ENCODE measurements at regions not wholly inside any gene's neighbourhood (a gene's known extent, or its start where the extent isn't known, plus 50 kb on each side); places are given as distances from the start of the nearest gene placed in this dataset.

GRCh38 chr6:141174932-141175331 lies 957.8 kb upstream of the GJE1 start:
- intact Hi-C loops (cut with DNase I): no loop called here
- DNase-seq: no peak
- H3K9me3 ChIP-seq: peaks cover 0 to 9% (median 0%) of the 10 kb centered on the region in 3 donors
- H3K27ac ChIP-seq: no peak overlapping the region
- H3K36me3 ChIP-seq: no peaks in the 10 kb centered on the region
- H3K4me3 ChIP-seq: no peak overlapping the region
- H3K4me1 ChIP-seq: no peaks in the 10 kb centered on the region
- TF ChIP-seq POLR2A (IDR thresholded peaks at IDR 0.05) (no peak), CTCF (IDR thresholded peaks at IDR 0.05) (no peak)
- no peaks in the 10 kb centered on the region for H3K27me3 ChIP-seq
- WGBS, 2 donors: 89 to 94% methylated on average over 3 to 6 of the region's 18 CpGs

- intact Hi-C loops (cut with DNase I): no loop called here
- H3K9me3 ChIP-seq: peaks cover 0 to 9% (median 0%) of the 10 kb centered on the region in 3 donors
- no peak overlapping the region for H3K4me3 ChIP-seq
- TF ChIP-seq CTCF (IDR thresholded peaks at IDR 0.05): no peak
- TF ChIP-seq POLR2A (IDR thresholded peaks at IDR 0.05): no peak
- H3K27me3 ChIP-seq: no peaks in the 10 kb centered on the region
- H3K36me3 ChIP-seq: no peaks in the 10 kb centered on the region
- DNase-seq: no peak
- no peak overlapping the region for H3K27ac ChIP-seq
- no peaks in the 10 kb centered on the region for H3K4me1 ChIP-seq
Measured at GRCh38 chr6:141173529-141173928, 959.2 kb upstream of the GJE1 start.

- WGBS, 2 donors: 80 to 100% methylated on average over 1 of the region's 1 CpG
- DNase-seq: no peak
- H3K4me3 ChIP-seq: no peak overlapping the region
- no peaks in the 10 kb centered on the region for H3K4me1 ChIP-seq
- H3K27me3 ChIP-seq: no peaks in the 10 kb centered on the region
- no peak for TF ChIP-seq CTCF (IDR thresholded peaks at IDR 0.05)
- TF ChIP-seq POLR2A (IDR thresholded peaks at IDR 0.05): no peak
- no peaks in the 10 kb centered on the region for H3K36me3 ChIP-seq
- intact Hi-C loops (cut with DNase I): no loop called here
- no peaks in the 10 kb centered on the region for H3K9me3 ChIP-seq
- H3K27ac ChIP-seq: no peak overlapping the region
Measured at GRCh38 chr6:141169419-141169818, 963.3 kb upstream of the GJE1 start.

- TF ChIP-seq POLR2A (IDR thresholded peaks at IDR 0.05): no peak
- TF ChIP-seq CTCF (IDR thresholded peaks at IDR 0.05): no peak
- intact Hi-C loops (cut with DNase I): no loop called here
- H3K4me3 ChIP-seq: no peak overlapping the region
- no peak for DNase-seq
- H3K27me3 ChIP-seq: no peaks in the 10 kb centered on the region
- WGBS, 2 donors: 93 to 94% methylated on average over 6 to 8 of the region's 20 CpGs
- no peaks in the 10 kb centered on the region for H3K9me3 ChIP-seq
- no peaks in the 10 kb centered on the region for H3K36me3 ChIP-seq
- no peak overlapping the region for H3K27ac ChIP-seq
- peaks cover 0 to 5% (median 0%) of the 10 kb centered on the region in 3 donors for H3K4me1 ChIP-seq
Measured at GRCh38 chr6:141167945-141168344, 964.8 kb upstream of the GJE1 start.

GRCh38 chr6:141165002-141165665 lies 967.6 kb upstream of the GJE1 start:
- no peak for TF ChIP-seq POLR2A (IDR thresholded peaks at IDR 0.05)
- TF ChIP-seq CTCF (IDR thresholded peaks at IDR 0.05): no peak
- Histone ChIP-seq H3K36me3 (no peaks in the 10 kb centered on the region), H3K27ac (no peak overlapping the region), H3K9me3 (no peaks in the 10 kb centered on the region), H3K27me3 (no peaks in the 10 kb centered on the region), H3K4me3 (no peak overlapping the region), H3K4me1 (peaks cover 0 to 5% (median 0%) of the 10 kb centered on the region in 3 donors)
- intact Hi-C loops (cut with DNase I): no loop called here
- WGBS, 2 donors: 67 to 69% methylated on average over 1 of the region's 1 CpG
- no peak for DNase-seq
